HG03571 (cell line): ENCODE measurements at regions not wholly inside any gene's neighbourhood (a gene's known extent, or its start where the extent isn't known, plus 50 kb on each side); places are given as distances from the start of the nearest gene placed in this dataset.

Source experiments
- ATAC-seq: cut with Tn5 transposase; IDR thresholded peaks from one replicate; pipeline ENCODE4 v1.9.1; 2021; ENCODE audit not compliant: unreplicated experiment

- no peak for ATAC-seq
Observed at GRCh38 chr20:60240415-60240814, 282.2 kb downstream of the CDH26 start.

GRCh38 chr20:60240986-60241385 lies 282.8 kb downstream of the CDH26 start:
- ATAC-seq = no peak

GRCh38 chr20:60242836-60243505 lies 284.7 kb downstream of the CDH26 start:
- ATAC-seq = no peak

GRCh38 chr20:60244373-60245146 lies 286.3 kb downstream of the CDH26 start:
- ATAC-seq = no peak

- ATAC-seq = no peak
Observed at GRCh38 chr20:60246751-60247150, 288.5 kb downstream of the CDH26 start.

GRCh38 chr20:60249436-60249835 lies 291.2 kb downstream of the CDH26 start:
- ATAC-seq = no peak

GRCh38 chr20:60250251-60250650 lies 292.0 kb downstream of the CDH26 start:
- ATAC-seq = no peak

GRCh38 chr20:60252866-60253265 lies 294.6 kb downstream of the CDH26 start:
- ATAC-seq = no peak

- no peak for ATAC-seq
Observed at GRCh38 chr20:60253471-60253870, 295.2 kb downstream of the CDH26 start.

- ATAC-seq = no peak
Observed at GRCh38 chr20:60254901-60255411, 296.7 kb downstream of the CDH26 start.

GRCh38 chr20:60255415-60255814 lies 297.2 kb downstream of the CDH26 start:
- no peak for ATAC-seq

- no peak for ATAC-seq
Observed at GRCh38 chr20:60255866-60256265, 297.6 kb downstream of the CDH26 start.

- no peak for ATAC-seq
Observed at GRCh38 chr20:60256811-60257210, 298.6 kb downstream of the CDH26 start.

GRCh38 chr20:60257671-60258070 lies 299.4 kb downstream of the CDH26 start:
- ATAC-seq = no peak

GRCh38 chr20:60258255-60258863 lies 300.1 kb downstream of the CDH26 start:
- ATAC-seq = no peak

- ATAC-seq = no peak
Observed at GRCh38 chr20:60261333-60261732, 303.1 kb downstream of the CDH26 start.

- no peak for ATAC-seq
Observed at GRCh38 chr20:60262967-60263603, 304.9 kb downstream of the CDH26 start.

- ATAC-seq = no peak
Observed at GRCh38 chr20:60263725-60264709, 305.8 kb downstream of the CDH26 start.

- no peak for ATAC-seq
Observed at GRCh38 chr20:60266177-60266823, 308.1 kb downstream of the CDH26 start.

GRCh38 chr20:60268491-60268890 lies 310.3 kb downstream of the CDH26 start:
- ATAC-seq = no peak
